Peyer's patch (tissue), 4 donors: ENCODE measurements at regions not wholly inside any gene's neighbourhood (a gene's known extent, or its start where the extent isn't known, plus 50 kb on each side); places are given as distances from the start of the nearest gene placed in this dataset.

Experiments used
- DNase-seq, 3 donors: peaks; one replicate each; pipeline ENCODE4 v3.0.0-alpha.2; 2017 to 2019
- H3K27ac ChIP-seq, 4 donors: fragments of 200-600 bp; sonication (generic); one replicate each; pipeline ENCODE4 v1.5.1; 2016 to 2019
- H3K27me3 ChIP-seq, 2 donors: fragments of 200-600 bp; sonication (generic); one replicate each; pipeline ENCODE4 v1.5.1; 2019
- H3K36me3 ChIP-seq, 3 donors: fragments of 200-600 bp; sonication (generic); one replicate each; pipeline ENCODE4 v1.5.1; 2016 to 2019
- H3K4me1 ChIP-seq, 4 donors: fragments of 200-600 bp; sonication (generic); one replicate each; pipeline ENCODE4 v1.5.1; 2016 to 2019
- H3K4me3 ChIP-seq, 4 donors: fragments of 200-600 bp; sonication (generic); 1 replicate in 3 of 4; 2 replicates in 1 of 4; pipeline ENCODE4 v1.5.1; 2016 to 2019; ENCODE audit warnings: mild to moderate bottlenecking in 1 of 4
- H3K9me3 ChIP-seq, 4 donors: fragments of 200-600 bp; sonication (generic); one replicate each; pipeline ENCODE4 v1.5.1; 2016 to 2019; ENCODE audit warnings: mild to moderate bottlenecking in 1 of 4
- CTCF ChIP-seq, 6 experiments: fragments of 450-650 bp in 4 of 6; fragments of 200-600 bp in 2 of 6; sonication (generic) in 1 of 6; IDR thresholded peaks; one replicate each; pipeline ENCODE4 v1.5.1; 2017 to 2019; ENCODE audit warnings: antibody characterized with exemption in 6 of 6, mild to moderate bottlenecking in 3 of 6, moderate library complexity in 1 of 6
- POLR2A ChIP-seq, 2 donors: fragments of 450-650 bp; IDR thresholded peaks; one replicate each; pipeline ENCODE4 v1.5.1; 2017; ENCODE audit warnings: antibody characterized with exemption in 2 of 2, mild to moderate bottlenecking in 2 of 2, moderate library complexity in 2 of 2

GRCh38 chr4:177119021-177119471, 190.6 kb upstream of the NEIL3 start:
- DNase-seq = no peak
- no peaks in the 10 kb centered on the region for H3K36me3 ChIP-seq
- no peak overlapping the region for H3K27ac ChIP-seq
- no peaks in the 10 kb centered on the region for H3K27me3 ChIP-seq
- TF ChIP-seq CTCF (IDR thresholded peaks at IDR 0.05) = no peak
- no peaks in the 10 kb centered on the region for H3K9me3 ChIP-seq
- H3K4me1 ChIP-seq = no peaks in the 10 kb centered on the region
- no peak overlapping the region for H3K4me3 ChIP-seq

DNA sequence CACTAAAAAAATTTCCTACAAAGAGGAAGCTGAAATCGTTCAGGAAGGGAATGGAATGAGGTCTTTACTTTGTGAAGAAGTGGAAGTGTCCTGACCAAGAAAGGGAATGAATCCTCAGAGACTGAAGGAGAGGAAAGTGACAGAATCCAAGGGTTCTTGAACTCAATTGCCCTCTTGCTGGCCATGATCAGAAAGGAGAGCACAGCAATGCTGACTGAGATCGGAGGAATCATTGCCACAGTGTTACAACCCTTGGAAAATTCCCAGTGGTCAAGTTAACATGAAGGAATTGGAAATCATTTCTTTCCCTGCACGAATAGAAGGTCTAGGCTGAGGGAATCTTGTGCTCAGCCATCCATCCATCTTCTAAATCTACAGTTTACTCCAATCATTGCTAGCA, 190.0 kb upstream of the NEIL3 start:
- Histone ChIP-seq H3K36me3 (no peaks in the 10 kb centered on the region), H3K4me3 (no peak overlapping the region), H3K9me3 (no peaks in the 10 kb centered on the region), H3K27me3 (no peaks in the 10 kb centered on the region), H3K4me1 (no peaks in the 10 kb centered on the region), H3K27ac (no peak overlapping the region)
- TF ChIP-seq POLR2A (IDR thresholded peaks at IDR 0.05) (no peak), CTCF (IDR thresholded peaks at IDR 0.05) (no peak)
- no peak for DNase-seq

DNA sequence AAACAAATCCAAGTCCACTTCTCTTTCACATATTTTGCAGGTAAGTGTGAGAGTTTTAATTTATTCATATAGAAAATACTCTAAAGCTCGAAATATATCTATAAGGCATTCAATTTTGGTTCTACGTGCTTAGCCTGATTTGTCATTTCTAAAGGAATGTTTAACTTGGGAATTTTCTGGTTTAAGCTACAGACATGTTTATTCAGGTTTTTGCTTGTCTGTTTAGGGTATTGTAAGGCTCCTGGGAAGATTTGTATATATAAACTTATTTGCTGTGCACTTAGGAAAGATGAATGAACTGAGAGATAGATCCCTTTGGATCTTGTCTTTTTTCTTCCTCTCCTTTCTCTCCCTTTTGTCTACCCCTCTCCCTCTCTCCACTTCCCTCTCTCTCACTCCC, 185.9 kb upstream of the NEIL3 start:
- DNase-seq = no peak
- no peak overlapping the region for H3K27ac ChIP-seq

DNA sequence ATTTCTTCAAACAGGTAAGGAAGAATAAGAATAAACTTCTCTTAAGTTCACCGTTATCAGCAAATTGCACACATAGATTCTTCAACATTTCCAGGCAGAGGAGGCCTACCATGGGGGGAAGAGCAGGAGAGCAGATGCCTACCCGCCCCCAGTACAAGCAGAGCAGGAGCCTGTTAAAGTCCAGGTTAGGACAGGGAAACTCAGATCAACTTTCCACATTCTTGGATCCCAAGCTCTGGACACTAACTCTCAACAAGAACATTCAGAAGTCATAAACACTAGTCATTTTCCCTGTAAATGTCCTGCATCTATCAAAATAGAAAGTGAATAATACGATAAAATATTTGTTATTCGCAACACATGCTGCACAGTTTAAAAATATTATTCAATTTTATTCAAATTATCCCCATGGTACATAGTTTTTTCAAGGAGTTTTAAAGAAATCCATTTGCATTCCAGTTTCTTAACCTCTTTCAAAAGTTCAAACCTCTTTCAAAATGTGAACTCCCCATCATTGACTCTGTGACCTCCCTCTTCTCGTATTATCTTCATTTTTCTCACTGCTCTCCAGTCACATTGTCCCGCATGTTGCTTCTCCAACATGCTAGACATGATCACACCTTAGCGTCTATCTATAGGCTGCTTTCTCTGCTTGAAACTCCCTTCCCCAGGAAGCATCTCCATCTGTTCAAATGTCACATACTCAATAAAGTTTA, 185.2 kb upstream of the NEIL3 start:
- no peak for DNase-seq
- no peaks in the 10 kb centered on the region for H3K4me1 ChIP-seq
- TF ChIP-seq POLR2A (IDR thresholded peaks at IDR 0.05) = no peak
- TF ChIP-seq CTCF (IDR thresholded peaks at IDR 0.05) = no peak
- no peak overlapping the region for H3K4me3 ChIP-seq
- no peaks in the 10 kb centered on the region for H3K9me3 ChIP-seq
- no peaks in the 10 kb centered on the region for H3K36me3 ChIP-seq
- H3K27ac ChIP-seq = no peak overlapping the region
- no peaks in the 10 kb centered on the region for H3K27me3 ChIP-seq

More for the DNA sequence above, 185.9 kb upstream of the NEIL3 start:
- TF ChIP-seq POLR2A (IDR thresholded peaks at IDR 0.05) (no peak), CTCF (IDR thresholded peaks at IDR 0.05) (no peak)
- no peaks in the 10 kb centered on the region for H3K9me3 ChIP-seq
- H3K36me3 ChIP-seq = no peaks in the 10 kb centered on the region
- no peaks in the 10 kb centered on the region for H3K27me3 ChIP-seq
- H3K4me3 ChIP-seq = no peak overlapping the region
- H3K4me1 ChIP-seq = no peaks in the 10 kb centered on the region

DNA sequence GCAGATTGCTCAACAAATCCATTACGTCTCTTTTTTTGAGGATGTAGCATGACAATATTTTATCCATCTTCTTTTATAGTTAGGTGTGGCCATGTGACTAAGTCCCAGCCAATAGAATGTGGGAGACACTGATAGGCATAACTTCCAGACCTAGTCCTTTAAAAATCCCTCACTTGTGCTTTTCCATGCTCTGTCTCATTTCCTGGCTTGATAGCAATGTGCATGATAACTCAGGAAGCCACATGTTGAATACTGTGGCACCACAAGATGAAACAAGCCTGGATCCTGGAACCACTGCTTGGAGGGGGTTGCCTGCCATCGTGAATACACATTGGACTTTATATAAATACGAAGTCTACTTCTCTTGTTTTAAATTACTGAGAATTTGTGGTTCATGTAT, 184.0 kb upstream of the NEIL3 start:
- H3K27ac ChIP-seq = no peak overlapping the region
- no peak for DNase-seq
- H3K36me3 ChIP-seq = no peaks in the 10 kb centered on the region
- H3K4me1 ChIP-seq = no peaks in the 10 kb centered on the region
- H3K9me3 ChIP-seq = no peaks in the 10 kb centered on the region
- H3K4me3 ChIP-seq = no peak overlapping the region
- no peaks in the 10 kb centered on the region for H3K27me3 ChIP-seq
- TF ChIP-seq POLR2A (IDR thresholded peaks at IDR 0.05) = no peak
- no peak for TF ChIP-seq CTCF (IDR thresholded peaks at IDR 0.05)

GRCh38 chr4:177127658-177128057, 182.0 kb upstream of the NEIL3 start:
- no peak overlapping the region for H3K27ac ChIP-seq
- no peaks in the 10 kb centered on the region for H3K27me3 ChIP-seq
- DNase-seq = no peak
- H3K4me1 ChIP-seq = no peaks in the 10 kb centered on the region
- no peaks in the 10 kb centered on the region for H3K36me3 ChIP-seq
- TF ChIP-seq CTCF (IDR thresholded peaks at IDR 0.05) (no peak), POLR2A (IDR thresholded peaks at IDR 0.05) (no peak)
- H3K4me3 ChIP-seq = no peak overlapping the region
- no peaks in the 10 kb centered on the region for H3K9me3 ChIP-seq
